H1 (cell line): ENCODE measurements at regions not wholly inside any gene's neighbourhood (a gene's known extent, or its start where the extent isn't known, plus 50 kb on each side); places are given as distances from the start of the nearest gene placed in this dataset.

Experiments used
- CTCF ChIA-PET: fragments of 300-600 bp; sonication (Branson Sonifier 250); formaldehyde crosslinking; loops from one replicate; lab custom pipeline; 2021; ENCODE audit not compliant: partially characterized antibody; lab: Charles Lee
- POLR2A ChIA-PET: fragments of 300-600 bp; sonication (Branson Sonifier 250); formaldehyde crosslinking; loops from one replicate; lab custom pipeline; 2021; ENCODE audit warnings: inconsistent platforms; ENCODE audit not compliant: partially characterized antibody; lab: Charles Lee
- DNase-seq, 2 experiments: peaks; one replicate each; pipeline versions ENCODE4 v3.0.0 to v3.0.0-alpha.2; 2010 to 2022; ENCODE audit warnings: low spot score in 2 of 2, low read depth in 1 of 2, mixed read lengths in 1 of 2
- FAIRE-seq: peaks from 2 replicates; lab custom pipeline; 2011; peaks lifted over from hg19 to GRCh38; lab: Jason Lieb, UNC
- H2AFZ ChIP-seq: 2 replicates; pipeline ENCODE4 v1.8.1; 2012; ENCODE audit warnings: low read length, inconsistent platforms
- H2AK5ac ChIP-seq: 2 replicates; pipeline ENCODE4 v1.6.1; 2013; ENCODE audit warnings: low read depth, low read length
- H2BK120ac ChIP-seq: replicated peaks from 2 replicates; pipeline ENCODE3; 2013; ENCODE audit warnings: low read depth, low read length, inconsistent platforms
- H2BK12ac ChIP-seq: 2 replicates; pipeline ENCODE4 v1.6.1; 2013; ENCODE audit warnings: low read depth, low read length
- H2BK15ac ChIP-seq: 2 replicates; pipeline ENCODE4 v1.6.1; 2013; ENCODE audit warnings: low read length
- H2BK20ac ChIP-seq: 2 replicates; pipeline ENCODE4 v1.6.1; 2013; ENCODE audit warnings: low read length
- H2BK5ac ChIP-seq: 2 replicates; pipeline ENCODE4 v1.6.1; 2013; ENCODE audit warnings: low read depth, low read length
- H3K14ac ChIP-seq: 2 replicates; pipeline ENCODE4 v1.6.1; 2013; ENCODE audit warnings: inconsistent platforms; ENCODE audit not compliant: insufficient read length
- H3K18ac ChIP-seq: 2 replicates; pipeline ENCODE4 v1.6.1; 2013; ENCODE audit warnings: low read length; ENCODE audit errors: extremely low read depth
- H3K23ac ChIP-seq: 2 replicates; pipeline ENCODE4 v1.6.1; 2013; ENCODE audit warnings: inconsistent platforms; ENCODE audit not compliant: insufficient read length
- H3K23me2 ChIP-seq: 2 replicates; pipeline ENCODE4 v1.6.1; 2013; ENCODE audit warnings: low read depth, low read length
- H3K27ac ChIP-seq: 2 replicates; pipeline ENCODE4 v1.6.1; 2011; ENCODE audit warnings: low read depth, low read length, inconsistent platforms
- H3K27me3 ChIP-seq, 4 experiments: replicated peaks in 1 of 4; 1 replicate in 1 of 4; 2 replicates in 3 of 4; pipeline versions ENCODE4 v1.6.1 to v1.8.1; 2011 to 2013; ENCODE audit warnings: low read length in 3 of 4, mild to moderate bottlenecking in 3 of 4, inconsistent platforms in 2 of 4, mixed read lengths in 2 of 4, moderate library complexity in 1 of 4; ENCODE audit not compliant: control insufficient read depth in 3 of 4, insufficient read depth in 3 of 4; ENCODE audit errors: extremely low read depth in 1 of 4
- H3K36me3 ChIP-seq, 4 experiments: 2 replicates each; pipeline versions ENCODE4 v1.6.1 to v1.8.1; 2011 to 2013; ENCODE audit warnings: mild to moderate bottlenecking in 4 of 4, low read length in 3 of 4, moderate library complexity in 2 of 4, control low read depth in 1 of 4, inconsistent platforms in 1 of 4; ENCODE audit not compliant: insufficient read depth in 4 of 4, control insufficient read depth in 2 of 4
- H3K4ac ChIP-seq: replicated peaks from 2 replicates; pipeline ENCODE3; 2013; ENCODE audit warnings: low read length, low read depth, mixed read lengths, inconsistent platforms; ENCODE audit not compliant: insufficient read length
- H3K4me1 ChIP-seq, 4 experiments: replicated peaks in 1 of 4; 1 replicate in 1 of 4; 2 replicates in 3 of 4; pipeline versions ENCODE4 v1.6.1 to v1.8.1; 2011 to 2013; ENCODE audit warnings: low read length in 3 of 4, inconsistent platforms in 2 of 4, mixed read lengths in 1 of 4; ENCODE audit not compliant: insufficient read depth in 4 of 4, control insufficient read depth in 3 of 4
- H3K4me2 ChIP-seq, 2 experiments: 2 replicates each; pipeline versions ENCODE4 v1.6.1 to v1.8.1; 2011 to 2013; ENCODE audit warnings: low read depth in 2 of 2, low read length in 2 of 2, control low read depth in 1 of 2, inconsistent platforms in 1 of 2, mild to moderate bottlenecking in 1 of 2; ENCODE audit not compliant: insufficient read depth in 1 of 2
- H3K4me3 ChIP-seq, 4 experiments: fragments of 200-600, 300-600 bp in 1 of 4; sonication (generic), shearing (Covaris generic), sonication (Bioruptor Twin) in 1 of 4; 2 replicates each; pipeline versions ENCODE4 v1.5.1 to v1.8.1; 2011 to 2016; ENCODE audit warnings: low read length in 4 of 4, low read depth in 3 of 4, control low read depth in 2 of 4, inconsistent platforms in 2 of 4, mild to moderate bottlenecking in 2 of 4, mixed read lengths in 1 of 4, moderate library complexity in 1 of 4; ENCODE audit not compliant: insufficient read depth in 2 of 4; ENCODE audit errors: extremely low read depth in 1 of 4
- H3K56ac ChIP-seq: replicated peaks from 2 replicates; pipeline ENCODE3; 2013; ENCODE audit warnings: low read depth, mild to moderate bottlenecking, mixed read lengths, low read length, inconsistent platforms; ENCODE audit not compliant: insufficient read length
- H3K79me1 ChIP-seq: 2 replicates; pipeline ENCODE4 v1.6.1; 2013; ENCODE audit warnings: low read depth, low read length, control low read depth
- H3K79me2 ChIP-seq, 2 experiments: 2 replicates each; pipeline versions ENCODE4 v1.6.1 to v1.8.1; 2012 to 2013; ENCODE audit warnings: low read length in 2 of 2, mild to moderate bottlenecking in 2 of 2, inconsistent platforms in 1 of 2; ENCODE audit not compliant: insufficient read depth in 2 of 2, control insufficient read depth in 1 of 2
- H3K9ac ChIP-seq, 4 experiments: replicated peaks in 1 of 4; 1 replicate in 1 of 4; 2 replicates in 3 of 4; pipeline versions ENCODE4 v1.6.1 to v1.8.1; 2011 to 2013; ENCODE audit warnings: low read depth in 3 of 4, low read length in 3 of 4, control low read depth in 2 of 4, mild to moderate bottlenecking in 2 of 4, moderate library complexity in 2 of 4, inconsistent platforms in 1 of 4; ENCODE audit errors: extremely low read depth in 1 of 4
- H3K9me3 ChIP-seq, 2 experiments: 2 replicates each; pipeline versions ENCODE4 v1.6.1 to v1.8.1; 2012 to 2013; ENCODE audit warnings: mild to moderate bottlenecking in 2 of 2, moderate library complexity in 2 of 2, control low read depth in 1 of 2, inconsistent platforms in 1 of 2, low read depth in 1 of 2, low read length in 1 of 2, mixed read lengths in 1 of 2; ENCODE audit not compliant: insufficient read depth in 2 of 2
- H4K20me1 ChIP-seq, 2 experiments: replicated peaks in 1 of 2; 2 replicates each; pipeline versions ENCODE3 to v1.8.1; 2011 to 2013; ENCODE audit warnings: inconsistent platforms in 2 of 2, low read length in 2 of 2, mild to moderate bottlenecking in 1 of 2; ENCODE audit not compliant: insufficient read depth in 2 of 2, control insufficient read depth in 1 of 2
- H4K5ac ChIP-seq: 2 replicates; pipeline ENCODE4 v1.6.1; 2013; ENCODE audit warnings: low read length, low read depth, mixed read lengths, inconsistent platforms; ENCODE audit not compliant: insufficient read length
- H4K8ac ChIP-seq: 2 replicates; pipeline ENCODE4 v1.8.0; 2013; ENCODE audit warnings: mild to moderate bottlenecking, moderate library complexity, low read length, inconsistent platforms; ENCODE audit not compliant: insufficient read depth; ENCODE audit errors: extremely low read depth
- H4K91ac ChIP-seq: replicated peaks from 2 replicates; pipeline ENCODE3; 2013; ENCODE audit warnings: low read length, mixed read lengths, inconsistent platforms; ENCODE audit not compliant: insufficient read length
- BRCA1 ChIP-seq: IDR thresholded peaks from 2 replicates; pipeline ENCODE4 v1.6.1; 2012; ENCODE audit warnings: low read depth, low read length, improper control_type of control experiment
- CBX8 ChIP-seq: fragments of 300-800, 300-1000 bp; sonication (generic); IDR thresholded peaks from 2 replicates; pipeline ENCODE4 v1.7.1; 2016; ENCODE audit warnings: low read depth, low read length, borderline replicate concordance
- CHD1 ChIP-seq: IDR thresholded peaks from 2 replicates; pipeline ENCODE4 v1.6.1; 2012; ENCODE audit warnings: low read depth, low read length, improper control_type of control experiment
- EGR1 ChIP-seq: IDR thresholded peaks from 2 replicates; pipeline ENCODE4 v1.6.1; 2011; ENCODE audit warnings: low read depth, low read length, borderline replicate concordance
- HDAC2 ChIP-seq, 2 experiments: fragments of 300-600 bp in 1 of 2; sonication (generic) in 1 of 2; IDR thresholded peaks; 2 replicates each; pipeline ENCODE4 v1.6.1; 2011 to 2012; ENCODE audit warnings: low read depth in 2 of 2, low read length in 2 of 2, mild to moderate bottlenecking in 2 of 2, moderate library complexity in 2 of 2, borderline replicate concordance in 1 of 2, inconsistent platforms in 1 of 2
- HDAC6 ChIP-seq: IDR thresholded peaks from one replicate; pipeline ENCODE4 v1.7.1; 2012; ENCODE audit warnings: low read depth, mild to moderate bottlenecking, inconsistent platforms, low read length, moderate library complexity
- NRF1 ChIP-seq: IDR thresholded peaks from 2 replicates; pipeline ENCODE4 v1.6.1; 2011; ENCODE audit warnings: mild to moderate bottlenecking, low read depth, low read length, improper control_type of control experiment
- POLR2AphosphoS5 ChIP-seq: IDR thresholded peaks from 2 replicates; pipeline ENCODE4 v1.6.1; 2011; ENCODE audit warnings: low read depth, low read length
- RBBP5 ChIP-seq: IDR thresholded peaks from 2 replicates; pipeline ENCODE4 v1.7.1; 2012; ENCODE audit warnings: low read depth, mild to moderate bottlenecking, inconsistent platforms, low read length, moderate library complexity, borderline replicate concordance
- RFX5 ChIP-seq: IDR thresholded peaks from 2 replicates; pipeline ENCODE4 v1.6.1; 2011; ENCODE audit warnings: low read depth, low read length, improper control_type of control experiment, borderline replicate concordance
- SP4 ChIP-seq: IDR thresholded peaks from 2 replicates; pipeline ENCODE4 v1.6.1; 2012; ENCODE audit warnings: low read length, inconsistent platforms
- SRF ChIP-seq: IDR thresholded peaks from 2 replicates; pipeline ENCODE4 v1.6.1; 2011; ENCODE audit warnings: mild to moderate bottlenecking, low read depth, low read length, moderate library complexity
- TBP ChIP-seq: IDR thresholded peaks from 2 replicates; pipeline ENCODE4 v1.6.1; 2011; ENCODE audit warnings: low read depth, low read length, improper control_type of control experiment
- WGBS, 2 experiments: shearing (Covaris generic) in 1 of 2; methylation state at CpG; one replicate each; pipeline versions ENCODE4 v1.1.6 to v1.1.7; 2013 to 2015; ENCODE audit warnings: low lambda C conversion rate in 2 of 2, mixed read lengths in 2 of 2, inconsistent platforms in 1 of 2, low coverage in 1 of 2, missing lambda C conversion rate in 1 of 2; ENCODE audit not compliant: insufficient replicate concordance in 2 of 2, insufficient coverage in 1 of 2, insufficient read length in 1 of 2; ENCODE audit errors: extremely low coverage in 1 of 2, missing lambda C conversion rate in 1 of 2; 5-methylcytosine and 5-hydroxymethylcytosine counted together
- TF ChIP-seq, protein P1 (sequence below): IDR thresholded peaks from 2 replicates; pipeline ENCODE4 v1.6.1; 2012; ENCODE audit warnings: inconsistent platforms

DNA sequence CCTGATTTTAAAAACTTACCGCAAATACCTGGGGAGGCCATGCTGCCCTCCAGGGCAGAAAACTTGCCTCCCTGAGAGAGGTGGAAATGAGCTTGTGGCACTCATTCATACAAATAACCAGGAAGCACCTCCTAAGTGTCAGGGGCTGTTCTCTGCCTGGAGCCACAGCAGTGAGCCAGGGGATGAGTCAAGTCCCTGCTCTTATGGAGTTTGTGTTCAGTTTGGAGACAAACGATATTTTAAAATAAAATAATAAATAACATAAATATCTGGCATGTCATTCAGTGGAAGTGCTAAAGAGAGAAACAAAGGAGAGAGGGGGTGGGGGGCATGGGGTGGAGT is 313.8 kb downstream of the C16orf95 start:
- no peak overlapping the region for H4K5ac ChIP-seq
- no peak overlapping the region for H2BK20ac ChIP-seq
- FAIRE-seq: no peak
- H3K56ac ChIP-seq: no peak overlapping the region
- TF ChIP-seq BRCA1 (no peak), HDAC6 (no peak), SP4 (no peak), POLR2AphosphoS5 (no peak), SRF (no peak), TBP (no peak), EGR1 (no peak), CHD1 (no peak), RBBP5 (no peak), HDAC2 (IDR thresholded peaks at IDR 0.05; ENCODE audit: borderline replicate concordance in 1 of 2, low read depth in 2 of 2, low read length in 2 of 2) (no peak), NRF1 (no peak), CBX8 (no peak), RFX5 (no peak)
- TF ChIP-seq, protein P1, sequence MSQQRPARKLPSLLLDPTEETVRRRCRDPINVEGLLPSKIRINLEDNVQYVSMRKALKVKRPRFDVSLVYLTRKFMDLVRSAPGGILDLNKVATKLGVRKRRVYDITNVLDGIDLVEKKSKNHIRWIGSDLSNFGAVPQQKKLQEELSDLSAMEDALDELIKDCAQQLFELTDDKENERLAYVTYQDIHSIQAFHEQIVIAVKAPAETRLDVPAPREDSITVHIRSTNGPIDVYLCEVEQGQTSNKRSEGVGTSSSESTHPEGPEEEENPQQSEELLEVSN: no peak
- 0 out of 2 replicates have a peak, but pooled peaks cover 4% of the 10 kb centered on the region for H3K79me1 ChIP-seq
- WGBS, 2 experiments: 75% methylated on average over 2 of the region's 2 CpGs; no CpG with 5 or more reads in 1 of the 2 experiments
- no peak overlapping the region for H3K14ac ChIP-seq
- H2BK120ac ChIP-seq: no peak overlapping the region
- no peak overlapping the region for H3K18ac ChIP-seq
- H3K23me2 ChIP-seq: peaks cover 3% of the 10 kb centered on the region
- H3K4me2 ChIP-seq: no peak overlapping the region
- H3K36me3 ChIP-seq: no peaks in the 10 kb centered on the region; a peak in 2 of 8 replicates
- H3K9ac ChIP-seq: no peak overlapping the region
- H2AK5ac ChIP-seq: no peak overlapping the region
- no peak overlapping the region for H3K4ac ChIP-seq
- H3K27ac ChIP-seq: no peak overlapping the region
- no peak for DNase-seq
- H2BK5ac ChIP-seq: no peak overlapping the region
- H3K23ac ChIP-seq: no peak overlapping the region
- H3K9me3 ChIP-seq: peaks cover 13 to 15% of the 10 kb centered on the region in 2 experiments
- no peak overlapping the region for H2BK12ac ChIP-seq
- no peak overlapping the region for H2AFZ ChIP-seq
- no peaks in the 10 kb centered on the region for H3K4me1 ChIP-seq
- ChIA-PET CTCF (interaction anchor here (0.7 to 1.2 kb wide), 2 partner anchors 16 to 384 kb away, joined by 3 to 4 read pairs; no protein-coding TSS in a partner anchor), POLR2A (interaction anchor here (1.2 kb wide), 1 partner anchor 10 kb away, joined by 3 read pairs; no protein-coding TSS in a partner anchor)
- no peak overlapping the region for H3K4me3 ChIP-seq
- no peak overlapping the region for H4K8ac ChIP-seq
- H3K27me3 ChIP-seq: no peaks in the 10 kb centered on the region; a peak in 1 of 7 replicates
- H3K79me2 ChIP-seq: no peaks in the 10 kb centered on the region
- no peaks in the 10 kb centered on the region for H4K20me1 ChIP-seq
- no peak overlapping the region for H2BK15ac ChIP-seq
- H4K91ac ChIP-seq: no peak overlapping the region
